ENCODE measurements at regions not wholly inside any gene's neighbourhood (a gene's known extent, or its start where the extent isn't known, plus 50 kb on each side); places are given as distances from the start of the nearest gene placed in this dataset.

GRCh38 chr2:184463866-184464248 lies 134.5 kb upstream of the ZNF804A start:
- TF ChIP-seq, protein P1, sequence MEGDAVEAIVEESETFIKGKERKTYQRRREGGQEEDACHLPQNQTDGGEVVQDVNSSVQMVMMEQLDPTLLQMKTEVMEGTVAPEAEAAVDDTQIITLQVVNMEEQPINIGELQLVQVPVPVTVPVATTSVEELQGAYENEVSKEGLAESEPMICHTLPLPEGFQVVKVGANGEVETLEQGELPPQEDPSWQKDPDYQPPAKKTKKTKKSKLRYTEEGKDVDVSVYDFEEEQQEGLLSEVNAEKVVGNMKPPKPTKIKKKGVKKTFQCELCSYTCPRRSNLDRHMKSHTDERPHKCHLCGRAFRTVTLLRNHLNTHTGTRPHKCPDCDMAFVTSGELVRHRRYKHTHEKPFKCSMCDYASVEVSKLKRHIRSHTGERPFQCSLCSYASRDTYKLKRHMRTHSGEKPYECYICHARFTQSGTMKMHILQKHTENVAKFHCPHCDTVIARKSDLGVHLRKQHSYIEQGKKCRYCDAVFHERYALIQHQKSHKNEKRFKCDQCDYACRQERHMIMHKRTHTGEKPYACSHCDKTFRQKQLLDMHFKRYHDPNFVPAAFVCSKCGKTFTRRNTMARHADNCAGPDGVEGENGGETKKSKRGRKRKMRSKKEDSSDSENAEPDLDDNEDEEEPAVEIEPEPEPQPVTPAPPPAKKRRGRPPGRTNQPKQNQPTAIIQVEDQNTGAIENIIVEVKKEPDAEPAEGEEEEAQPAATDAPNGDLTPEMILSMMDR (IDR thresholded peaks at IDR 0.05; ENCODE audit: low read length), result no peak
- no peak for TF ChIP-seq EZH2 (IDR thresholded peaks at IDR 0.05; ENCODE audit: borderline replicate concordance, low read length)
- no peaks in the 10 kb centered on the region for H3F3A ChIP-seq (ENCODE audit: insufficient read depth, low read length)
- H3K4me1 ChIP-seq (ENCODE audit: insufficient read depth, low read length, severe bottlenecking), result peaks cover 43% of the 10 kb centered on the region
- H3K79me2 ChIP-seq (ENCODE audit: insufficient read depth, low read length), result no peaks in the 10 kb centered on the region
- peak overlapping the region; percentile 86 for H3K27ac ChIP-seq (ENCODE audit: low read depth, low read length, poor library complexity, severe bottlenecking)
- 0 out of 2 replicates have a peak, but pooled peaks cover 3% of the 10 kb centered on the region for H3K9me3 ChIP-seq (ENCODE audit: low read length)
- no peaks in the 10 kb centered on the region for H3K27me3 ChIP-seq (ENCODE audit: insufficient read depth, low read length)
- no peaks in the 10 kb centered on the region for H4K20me1 ChIP-seq (ENCODE audit: insufficient read depth, low read length)
- no peak overlapping the region for H3K4me3 ChIP-seq (ENCODE audit: low read depth, low read length, poor library complexity, severe bottlenecking)
- 0 out of 2 replicates have a peak overlapping the region, but pooled peaks have one; percentile 34 for H3K9ac ChIP-seq (ENCODE audit: low read length)
- H3K4me2 ChIP-seq (ENCODE audit: low read length), result no peak overlapping the region
- no peaks in the 10 kb centered on the region for H3K9me2 ChIP-seq (ENCODE audit: low read depth, low read length)
- 0 out of 2 replicates have a peak overlapping the region, but pooled peaks have one; percentile 9 for H2AFZ ChIP-seq (ENCODE audit: low read length)
- no peaks in the 10 kb centered on the region for H3K36me3 ChIP-seq (ENCODE audit: insufficient read depth, low read length)

GRCh38 chr2:184468826-184469225 lies 129.5 kb upstream of the ZNF804A start:
- no peaks in the 10 kb centered on the region for H3K36me3 ChIP-seq (ENCODE audit: insufficient read depth, low read length)
- H3K4me2 ChIP-seq (ENCODE audit: low read length), result no peak overlapping the region
- no peaks in the 10 kb centered on the region for H3K9me2 ChIP-seq (ENCODE audit: low read depth, low read length)
- no peak overlapping the region for H3K9ac ChIP-seq (ENCODE audit: low read length)
- H4K20me1 ChIP-seq (ENCODE audit: insufficient read depth, low read length), result no peaks in the 10 kb centered on the region
- H3K4me1 ChIP-seq (ENCODE audit: insufficient read depth, low read length, severe bottlenecking), result peaks cover 29% of the 10 kb centered on the region
- no peaks in the 10 kb centered on the region for H3K79me2 ChIP-seq (ENCODE audit: insufficient read depth, low read length)
- H3F3A ChIP-seq (ENCODE audit: insufficient read depth, low read length), result no peaks in the 10 kb centered on the region; the same call in 1 of the 2 replicates
- H2AFZ ChIP-seq (ENCODE audit: low read length), result no peak overlapping the region
- no peak overlapping the region for H3K4me3 ChIP-seq (ENCODE audit: low read depth, low read length, poor library complexity, severe bottlenecking)
- no peaks in the 10 kb centered on the region for H3K27me3 ChIP-seq (ENCODE audit: insufficient read depth, low read length)
- TF ChIP-seq, protein P1 (IDR thresholded peaks at IDR 0.05; ENCODE audit: low read length), result no peak
- no peak for TF ChIP-seq EZH2 (IDR thresholded peaks at IDR 0.05; ENCODE audit: borderline replicate concordance, low read length)
- H3K9me3 ChIP-seq (ENCODE audit: low read length), result 0 out of 2 replicates have a peak, but pooled peaks cover 3% of the 10 kb centered on the region
- H3K27ac ChIP-seq (ENCODE audit: low read depth, low read length, poor library complexity, severe bottlenecking), result no peak overlapping the region

GRCh38 chr2:184472481-184472880 lies 125.8 kb upstream of the ZNF804A start:
- Histone ChIP-seq H4K20me1 (ENCODE audit: insufficient read depth, low read length) (no peaks in the 10 kb centered on the region), H2AFZ (ENCODE audit: low read length) (0 out of 2 replicates have a peak overlapping the region, but pooled peaks have one; percentile 57), H3K9me2 (ENCODE audit: low read depth, low read length) (no peaks in the 10 kb centered on the region), H3K9me3 (ENCODE audit: low read length) (0 out of 2 replicates have a peak, but pooled peaks cover 3% of the 10 kb centered on the region), H3F3A (ENCODE audit: insufficient read depth, low read length) (no peaks in the 10 kb centered on the region; the same call in 1 of the 2 replicates), H3K9ac (ENCODE audit: low read length) (no peak overlapping the region), H3K4me2 (ENCODE audit: low read length) (no peak overlapping the region), H3K4me1 (ENCODE audit: insufficient read depth, low read length, severe bottlenecking) (no peaks in the 10 kb centered on the region), H3K27ac (ENCODE audit: low read depth, low read length, poor library complexity, severe bottlenecking) (no peak overlapping the region), H3K79me2 (ENCODE audit: insufficient read depth, low read length) (no peaks in the 10 kb centered on the region), H3K4me3 (ENCODE audit: low read depth, low read length, poor library complexity, severe bottlenecking) (no peak overlapping the region), H3K36me3 (ENCODE audit: insufficient read depth, low read length) (no peaks in the 10 kb centered on the region), H3K27me3 (ENCODE audit: insufficient read depth, low read length) (no peaks in the 10 kb centered on the region)
- no peak for TF ChIP-seq EZH2 (IDR thresholded peaks at IDR 0.05; ENCODE audit: borderline replicate concordance, low read length)
- TF ChIP-seq, protein P1 (IDR thresholded peaks at IDR 0.05; ENCODE audit: low read length), result no peak

Measured in OCI-LY1 (cell line).